GM20431 (cell line): ENCODE measurements at regions not wholly inside any gene's neighbourhood (a gene's known extent, or its start where the extent isn't known, plus 50 kb on each side); places are given as distances from the start of the nearest gene placed in this dataset.

Experiments
- in situ Hi-C: fragments of 300-500 bp; cut with MseI, MboI; formaldehyde crosslinking; loops from one replicate; pipeline ENCODE4 v1.15.0; 2020; ENCODE audit warnings: low sequenced_read_pairs; ENCODE audit not compliant: unreplicated experiment

DNA sequence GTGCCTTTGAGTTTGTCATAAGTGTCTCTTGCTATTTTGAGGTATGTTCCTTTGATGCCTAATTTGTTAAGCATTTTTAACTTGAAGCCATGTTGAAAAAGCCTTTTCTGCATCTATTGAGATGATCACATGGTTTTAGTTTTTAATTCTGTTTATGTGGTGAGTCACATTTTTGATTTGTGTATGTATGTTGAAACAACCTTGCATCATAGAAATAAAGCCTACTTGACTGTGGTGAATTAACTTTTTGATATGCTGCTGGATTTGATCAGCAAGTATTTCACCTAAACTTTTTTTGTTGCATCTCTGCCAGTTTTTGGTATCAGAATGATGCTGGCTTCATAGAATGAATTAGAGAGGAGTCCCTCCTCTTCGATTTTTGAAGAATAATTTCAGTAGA lies 469.7 kb downstream of the CDH2 start:
- in situ Hi-C loops: no loop called here

GRCh38 chr18:27704736-27705361 lies 472.1 kb downstream of the CDH2 start:
- in situ Hi-C loops: no loop called here

- in situ Hi-C loops: no loop called here
Observed at GRCh38 chr18:27699137-27699536, 477.8 kb downstream of the CDH2 start.

DNA sequence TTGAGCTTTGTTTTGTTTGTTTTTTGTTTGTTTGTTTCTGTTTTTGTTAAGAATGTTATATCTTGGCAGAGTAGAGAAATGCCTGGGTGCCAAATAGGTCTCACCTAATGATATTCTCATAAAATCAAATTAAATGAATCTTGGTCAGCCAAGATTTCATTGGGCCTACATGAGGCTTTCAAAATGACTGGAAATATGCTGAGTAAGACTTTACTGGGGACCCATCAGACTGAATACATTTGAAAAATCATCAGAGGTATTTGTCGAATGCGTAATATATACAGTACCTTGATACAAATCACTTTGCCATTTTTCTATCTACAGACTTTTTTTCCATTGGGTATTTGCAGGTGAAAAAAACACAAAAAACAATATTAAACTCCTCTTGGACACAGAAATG lies 480.8 kb downstream of the CDH2 start:
- in situ Hi-C loops: no loop called here

GRCh38 chr18:27695503-27695902 lies 481.4 kb downstream of the CDH2 start:
- in situ Hi-C loops: no loop called here

GRCh38 chr18:27695052-27695451 lies 481.9 kb downstream of the CDH2 start:
- in situ Hi-C loops: no loop called here

DNA sequence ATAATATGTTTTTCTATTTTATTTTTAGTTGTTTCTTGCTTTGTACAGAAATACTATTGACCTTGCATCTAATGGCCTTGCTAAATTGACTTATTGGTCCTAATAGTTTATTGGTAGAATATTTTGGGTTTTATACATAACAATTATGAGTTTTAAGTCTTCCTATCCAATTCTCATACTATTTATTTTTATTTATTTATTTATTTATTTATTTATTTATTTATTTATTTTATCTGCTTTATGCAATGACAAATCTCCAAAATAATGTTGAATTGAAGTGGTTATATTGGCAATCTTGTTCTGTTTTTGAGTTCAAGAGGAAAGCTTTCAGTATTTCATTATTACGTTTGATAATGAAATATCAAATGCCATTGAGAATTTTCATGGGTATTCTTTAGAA lies 488.3 kb downstream of the CDH2 start:
- in situ Hi-C loops: no loop called here

DNA sequence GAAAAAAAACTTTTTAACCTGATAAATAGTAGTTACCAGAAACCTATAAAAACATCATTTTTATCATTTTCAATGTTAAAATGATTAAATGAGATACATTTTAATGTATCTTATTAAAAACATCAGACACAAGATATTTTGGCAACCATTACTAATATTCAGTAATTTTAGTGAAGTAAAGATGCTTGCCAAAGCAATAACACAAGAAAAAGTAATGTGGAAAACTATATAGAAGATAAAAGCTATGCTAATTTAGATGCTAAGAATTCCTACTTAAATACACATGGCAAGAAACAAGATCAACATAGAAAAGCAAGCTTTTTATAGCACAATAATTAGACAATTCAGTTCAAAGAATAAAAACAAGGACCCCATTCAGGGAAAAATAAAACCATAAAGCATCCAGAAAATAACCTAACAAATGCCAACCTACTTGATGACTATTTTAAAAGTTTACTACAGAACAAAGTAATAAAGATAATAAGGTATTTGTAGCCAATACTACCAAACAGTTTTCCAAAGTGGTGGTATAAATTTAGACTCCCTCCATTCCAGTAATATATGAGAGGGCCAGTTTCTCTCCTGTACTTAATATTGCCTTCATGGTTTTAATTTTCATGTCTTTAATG lies 489.5 kb downstream of the CDH2 start:
- in situ Hi-C loops: no loop called here

- in situ Hi-C loops: no loop called here
Observed at GRCh38 chr18:27685807-27686412, 491.0 kb downstream of the CDH2 start.

DNA sequence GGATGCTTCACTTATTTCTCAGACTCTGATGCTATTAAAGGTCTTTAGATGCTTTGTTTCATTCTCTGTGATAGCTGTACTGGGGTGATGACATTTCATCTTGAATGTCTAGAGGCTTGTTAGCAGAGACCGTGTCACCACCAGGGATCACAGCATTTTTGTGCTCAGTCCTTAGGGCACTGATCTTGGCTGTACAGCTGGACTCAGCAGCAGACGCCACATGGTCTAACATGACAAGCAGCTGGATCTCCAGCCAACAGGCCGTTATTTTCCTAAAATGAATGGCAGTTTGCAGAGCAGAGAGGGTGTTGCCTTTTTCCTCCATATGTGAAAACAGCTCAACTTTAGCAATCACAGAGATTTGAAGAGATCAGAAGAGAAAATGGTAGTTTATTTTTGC lies 491.8 kb downstream of the CDH2 start:
- in situ Hi-C loops: no loop called here

GRCh38 chr18:27674411-27674810 lies 489.3 kb upstream of the CHST9 start:
- in situ Hi-C loops: no loop called here

DNA sequence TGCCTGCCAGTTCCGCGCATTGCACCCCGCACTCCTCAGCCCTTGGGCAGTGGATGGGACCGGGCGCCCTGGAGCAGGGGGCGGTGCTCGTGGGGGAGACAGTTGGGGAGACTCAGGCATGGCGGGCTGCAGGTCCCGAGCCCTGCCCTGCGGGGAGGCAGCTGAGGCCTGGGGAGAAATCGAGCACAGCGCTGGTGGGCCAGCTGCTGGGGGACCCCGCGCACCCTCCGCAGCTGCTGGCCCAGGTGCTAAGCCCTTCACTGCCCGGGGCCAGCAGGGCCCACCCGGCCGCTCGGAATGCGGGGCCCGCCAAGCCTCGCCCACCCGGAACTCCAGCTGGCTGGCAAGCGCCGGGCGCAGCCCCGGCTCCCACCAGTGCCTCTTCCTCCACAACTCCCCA lies 488.8 kb upstream of the CHST9 start:
- in situ Hi-C loops: no loop called here

GRCh38 chr18:27668158-27668557 lies 483.1 kb upstream of the CHST9 start:
- in situ Hi-C loops: no loop called here

DNA sequence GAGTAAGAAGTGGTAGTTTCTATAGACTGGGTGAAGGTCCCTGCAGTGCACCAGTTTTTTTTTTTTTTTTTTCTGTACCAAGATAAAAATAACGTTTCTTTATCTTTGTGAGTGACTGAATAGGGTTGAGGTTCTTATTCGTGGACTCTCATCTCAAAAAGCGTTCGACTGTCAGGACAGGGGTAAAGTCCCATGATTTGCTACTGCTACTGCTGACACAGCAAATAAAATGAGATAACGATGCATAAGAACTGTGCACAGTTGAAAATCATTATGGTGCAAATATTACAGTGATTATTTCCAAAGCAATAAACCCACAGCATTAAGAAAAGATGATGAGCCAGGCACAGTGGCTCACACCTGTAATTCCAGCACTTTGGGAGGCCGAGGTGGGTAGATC lies 482.0 kb upstream of the CHST9 start:
- in situ Hi-C loops: no loop called here

DNA sequence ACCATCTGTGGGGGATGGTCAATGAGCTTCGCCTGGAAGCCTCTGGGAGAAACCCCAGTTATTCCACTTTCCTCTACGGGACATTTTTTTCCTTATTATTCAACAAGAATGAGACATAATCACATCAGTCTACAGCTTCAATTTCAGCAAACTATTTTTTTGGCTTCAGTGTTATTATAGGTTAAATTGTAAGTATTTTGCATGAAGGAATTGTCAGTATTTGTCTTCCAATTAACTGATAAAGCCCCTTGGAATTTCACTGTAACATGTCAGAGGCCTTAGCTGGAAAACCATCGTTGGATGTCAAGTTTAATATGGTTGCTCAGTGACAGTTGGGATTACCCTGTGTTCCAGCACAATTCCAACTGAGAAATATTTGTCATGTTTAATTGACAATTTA lies 480.9 kb upstream of the CHST9 start:
- in situ Hi-C loops: no loop called here

DNA sequence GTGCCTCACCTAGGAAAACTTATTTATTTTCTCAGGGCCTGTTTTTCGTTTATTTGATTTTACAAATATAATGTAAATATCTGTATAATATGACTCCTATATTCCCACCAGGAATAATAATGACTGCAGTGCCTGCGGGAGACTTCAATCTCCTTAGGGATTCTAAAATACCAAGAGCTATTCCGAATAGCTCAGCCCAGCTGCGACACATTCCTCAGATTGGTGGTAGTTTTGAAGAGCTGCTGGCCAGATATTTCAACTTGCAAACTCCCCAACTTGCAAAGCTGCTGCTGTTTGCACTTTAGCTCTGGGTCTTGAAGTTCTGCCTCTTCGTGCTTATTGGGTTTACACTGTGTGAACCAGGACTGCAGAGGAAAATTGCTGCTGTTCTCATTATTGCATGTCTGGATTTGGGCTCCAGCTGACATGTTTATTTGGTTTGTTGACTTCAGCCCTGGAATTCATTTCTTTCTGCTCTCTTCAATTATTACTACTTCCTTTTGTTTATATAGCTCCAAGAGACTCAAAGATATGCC lies 480.2 kb upstream of the CHST9 start:
- in situ Hi-C loops: no loop called here

- in situ Hi-C loops: no loop called here
Observed at GRCh38 chr18:27662949-27663348, 477.8 kb upstream of the CHST9 start.

DNA sequence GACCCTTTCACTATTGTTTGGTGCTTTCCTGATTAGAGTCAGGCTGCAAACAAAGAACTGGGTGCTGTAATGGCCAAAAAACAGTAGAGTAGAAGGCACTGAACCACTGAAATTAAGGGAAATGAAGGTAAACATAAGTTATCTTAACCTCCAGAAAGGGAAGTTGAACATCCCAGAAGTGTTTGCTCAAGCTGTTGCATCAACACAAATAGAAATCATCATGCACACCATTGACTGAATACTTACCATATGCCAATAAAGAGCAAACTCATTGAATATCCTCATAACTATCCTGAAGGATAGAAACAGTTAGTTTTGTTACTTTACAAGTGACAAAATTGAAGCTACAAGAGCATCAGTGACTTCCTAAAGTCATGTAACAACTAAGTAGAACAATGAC lies 477.4 kb upstream of the CHST9 start:
- in situ Hi-C loops: no loop called here

GRCh38 chr18:27661320-27662018 lies 476.4 kb upstream of the CHST9 start:
- in situ Hi-C loops: no loop called here

- in situ Hi-C loops: no loop called here
Observed at GRCh38 chr18:27656905-27657304, 471.8 kb upstream of the CHST9 start.

GRCh38 chr18:27656167-27656778 lies 471.2 kb upstream of the CHST9 start:
- in situ Hi-C loops: no loop called here
